ENCODE measurements at regions not wholly inside any gene's neighbourhood (a gene's known extent, or its start where the extent isn't known, plus 50 kb on each side); places are given as distances from the start of the nearest gene placed in this dataset.

DNA sequence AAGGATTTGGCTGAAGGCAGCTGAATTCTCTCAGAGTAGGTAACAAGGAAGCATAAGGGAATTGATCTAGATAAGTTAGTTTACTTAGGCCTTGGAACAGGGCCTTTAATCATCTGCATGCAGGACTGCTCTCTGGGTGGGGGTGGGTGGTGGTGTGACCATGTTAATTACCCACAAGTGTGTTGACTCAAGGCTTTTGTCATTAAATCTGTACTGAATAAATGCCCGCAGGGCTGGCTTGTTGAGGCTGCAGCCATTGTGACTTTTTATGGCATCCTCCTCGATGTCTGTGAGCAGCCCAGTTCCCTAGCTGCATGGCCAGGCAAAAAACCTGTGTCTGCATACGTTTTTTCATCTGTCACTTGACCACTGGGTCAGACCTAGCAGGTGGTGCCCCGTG, 63.5 kb upstream of the ASCC3 start:
- no peak for DNase-seq (ENCODE audit: low read depth)

DNA sequence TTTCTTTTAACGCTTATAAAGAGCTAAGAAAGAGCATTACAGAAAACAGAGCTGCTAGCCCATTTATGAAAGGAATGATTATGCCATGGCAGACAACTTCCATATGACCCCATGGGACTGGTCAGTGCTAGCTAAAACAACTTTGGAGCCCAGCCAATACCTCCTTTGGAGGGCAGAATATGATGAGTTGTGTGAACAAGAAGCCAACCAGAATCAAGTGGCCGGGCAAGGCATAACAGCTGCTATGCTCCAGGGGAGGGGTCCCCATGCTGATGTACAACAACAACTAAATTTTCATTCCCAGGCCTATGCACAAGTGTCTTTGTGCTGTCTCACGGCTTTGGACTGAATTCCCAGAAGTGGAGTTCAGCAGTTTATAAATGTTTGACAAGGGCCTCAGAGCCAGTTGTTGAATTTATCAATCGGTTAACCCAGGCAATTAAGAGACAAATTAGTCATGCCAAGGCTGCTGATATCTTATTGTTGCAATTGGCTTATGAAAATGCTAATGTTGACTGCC, 65.0 kb upstream of the ASCC3 start:
- no peak for DNase-seq (ENCODE audit: low read depth)

DNA sequence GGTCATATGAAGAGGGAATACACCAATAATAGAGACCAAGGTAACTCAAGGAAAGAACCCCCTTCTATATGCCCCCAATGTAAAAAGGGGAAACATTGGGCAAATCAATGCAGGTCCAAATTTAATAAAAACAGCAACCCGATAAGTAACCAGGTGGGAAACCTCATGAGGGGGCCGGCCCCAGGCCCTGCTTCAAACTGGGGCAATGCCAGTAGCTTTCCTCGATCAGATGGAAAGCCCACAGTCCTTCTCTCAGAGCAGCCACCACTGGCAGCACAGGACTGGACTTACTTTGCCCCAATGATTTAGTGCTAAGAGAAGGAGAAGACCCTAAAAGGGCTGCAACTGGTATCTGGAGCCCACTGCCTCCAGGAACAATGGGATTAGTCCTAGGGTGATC, 65.6 kb upstream of the ASCC3 start:
- no peak for DNase-seq (ENCODE audit: low read depth)

DNA sequence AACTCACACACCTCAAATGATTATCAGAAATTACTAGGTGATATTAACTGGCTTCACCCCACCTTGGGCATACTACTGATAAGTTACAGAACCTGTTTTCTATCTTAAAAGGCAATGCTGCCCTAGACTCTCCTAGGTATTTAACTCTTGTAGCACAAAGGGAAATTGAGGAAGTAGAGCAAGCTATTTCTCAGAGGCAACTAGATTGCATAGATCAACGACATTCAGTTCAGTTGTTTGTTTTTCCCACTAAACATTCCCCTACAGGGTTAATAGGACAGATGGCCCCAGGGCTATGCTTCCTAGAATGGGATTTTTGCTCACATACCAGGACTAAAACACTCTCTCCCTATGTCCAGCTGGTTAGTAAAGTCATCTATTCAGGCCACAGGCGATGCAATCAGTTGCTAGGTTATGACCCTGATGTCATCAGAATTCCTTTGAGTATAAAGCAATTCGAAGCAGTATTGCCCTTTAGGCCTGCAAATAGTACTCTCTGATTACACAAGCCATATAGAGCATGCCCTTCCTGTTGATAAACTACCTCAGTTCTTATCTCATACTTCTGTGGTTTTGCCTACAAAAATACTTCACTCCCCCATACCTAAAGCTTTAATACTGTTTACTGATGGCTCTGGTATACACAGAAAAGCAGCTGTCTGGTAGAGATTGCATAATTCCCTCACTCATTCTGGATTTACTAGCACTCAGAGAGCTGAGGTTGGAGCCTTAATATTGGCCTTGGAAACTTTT, 67.4 kb upstream of the ASCC3 start:
- DNase-seq (ENCODE audit: low read depth): peak; percentile 6

DNA sequence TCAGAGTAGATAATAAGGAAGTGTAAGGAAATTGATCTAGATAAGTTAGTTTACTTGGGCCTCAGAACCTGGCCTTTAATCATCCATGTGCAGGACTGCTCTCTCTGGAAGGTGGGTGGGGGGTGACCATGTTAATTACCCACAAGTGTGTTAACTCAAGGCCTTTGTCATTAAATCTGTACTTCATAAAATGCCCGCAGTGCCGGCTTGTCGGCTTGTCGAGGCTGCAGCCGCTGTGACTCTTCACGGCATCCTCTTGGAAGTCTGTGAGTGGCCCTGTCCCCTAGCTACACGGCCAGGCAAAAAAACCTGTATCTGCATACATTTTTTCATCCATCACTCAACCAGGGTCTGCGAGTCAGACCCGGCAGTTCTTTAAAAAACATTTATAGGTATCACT, 70.9 kb upstream of the ASCC3 start:
- DNase-seq (ENCODE audit: low read depth): no peak

DNA sequence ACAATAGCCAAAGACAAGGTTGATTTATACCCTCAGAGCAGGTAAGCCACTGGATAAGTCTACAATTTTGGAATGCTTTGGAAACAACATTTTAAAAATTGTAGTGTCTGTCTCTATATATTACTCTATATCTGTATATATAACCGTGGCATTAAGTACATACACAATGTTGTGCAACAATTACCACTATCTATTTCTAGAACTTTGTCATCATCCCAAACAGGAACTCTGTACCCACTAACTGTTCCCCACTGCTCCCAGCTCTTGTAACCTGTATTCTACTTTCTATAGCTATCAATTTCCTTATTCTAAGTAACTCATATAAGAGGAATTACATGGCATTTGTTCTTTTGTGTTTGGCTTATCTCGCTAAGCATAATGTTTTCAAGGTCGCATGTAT, 78.2 kb upstream of the ASCC3 start:
- no peak for DNase-seq (ENCODE audit: low read depth)

DNA sequence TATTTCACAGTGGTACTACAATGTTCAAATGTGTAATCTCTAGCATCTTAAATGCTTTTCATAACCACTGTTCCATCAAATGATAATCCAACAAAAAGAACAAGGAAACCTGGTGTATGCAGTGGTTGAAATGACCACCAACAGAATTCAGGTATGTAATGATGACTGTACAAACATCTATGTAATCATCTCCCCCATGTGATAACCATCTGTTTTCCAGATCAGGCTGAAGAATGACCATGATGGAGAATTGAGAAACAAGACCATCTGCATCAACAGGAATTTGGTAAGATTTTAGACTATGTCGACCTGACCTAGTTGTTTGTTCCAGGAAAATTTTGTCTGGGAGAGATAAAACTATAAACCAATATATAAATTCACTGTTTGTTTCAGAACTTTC, 81.3 kb upstream of the ASCC3 start:
- no peak for DNase-seq (ENCODE audit: low read depth)

DNA sequence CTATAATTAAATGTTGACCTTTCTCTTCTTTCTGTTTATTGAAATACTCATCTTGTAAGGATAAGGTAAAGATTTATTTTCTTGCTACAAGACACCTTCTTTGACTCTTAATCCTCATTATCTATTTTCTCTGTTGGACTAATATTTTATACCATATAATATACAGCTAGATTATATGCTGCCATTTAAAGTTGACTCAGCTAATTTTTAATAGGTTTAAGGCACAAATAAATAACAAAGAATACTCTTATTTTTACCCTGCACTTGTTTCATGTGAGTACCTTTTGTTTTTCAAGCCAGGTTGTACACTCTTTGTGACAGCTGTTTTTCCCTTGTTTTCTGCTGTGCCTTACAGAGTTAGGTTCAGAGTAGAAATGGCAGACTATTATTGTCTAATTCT, 83.9 kb upstream of the ASCC3 start:
- no peak for DNase-seq (ENCODE audit: low read depth)

DNA sequence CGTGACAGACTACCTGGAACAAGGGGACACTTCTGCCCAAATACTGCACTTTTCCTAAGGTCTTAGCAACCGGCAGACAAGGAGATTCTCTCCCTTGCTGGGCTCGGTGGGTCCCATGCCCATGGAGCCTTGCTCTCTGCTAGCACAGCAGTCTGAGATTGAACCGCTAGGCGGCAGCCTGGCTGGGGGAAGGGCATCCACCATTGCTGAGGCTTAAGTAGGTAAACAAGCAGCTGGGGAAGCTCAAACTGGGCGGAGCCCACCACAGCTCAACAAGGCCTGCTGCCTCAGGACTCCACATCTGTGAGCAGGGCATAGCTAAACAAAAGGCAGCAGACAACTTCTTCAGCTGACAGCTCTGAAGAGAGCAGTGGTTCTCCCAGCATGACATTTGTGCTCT, 87.8 kb upstream of the ASCC3 start:
- no peak for DNase-seq (ENCODE audit: low read depth)

DNA sequence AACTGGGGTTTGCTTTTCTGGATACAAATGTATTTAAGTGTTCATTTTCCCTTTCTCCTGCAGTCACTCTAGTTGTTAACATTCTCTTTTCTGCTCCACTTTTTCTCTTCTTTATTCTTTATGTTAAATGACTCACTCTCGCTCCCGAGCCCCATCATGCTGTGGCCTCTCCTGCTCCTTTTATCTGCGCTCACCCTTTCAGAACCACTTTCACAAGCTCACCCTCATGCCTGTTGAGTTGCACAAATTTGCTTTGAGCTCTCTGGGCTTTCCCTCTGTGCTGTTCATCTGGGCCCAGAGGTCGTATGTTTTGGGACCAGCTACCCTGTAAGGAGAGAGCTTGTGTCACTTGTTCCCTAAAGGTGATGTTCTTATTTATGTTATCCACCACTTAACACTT, 98.1 kb upstream of the ASCC3 start:
- no peak for DNase-seq (ENCODE audit: low read depth)

DNA sequence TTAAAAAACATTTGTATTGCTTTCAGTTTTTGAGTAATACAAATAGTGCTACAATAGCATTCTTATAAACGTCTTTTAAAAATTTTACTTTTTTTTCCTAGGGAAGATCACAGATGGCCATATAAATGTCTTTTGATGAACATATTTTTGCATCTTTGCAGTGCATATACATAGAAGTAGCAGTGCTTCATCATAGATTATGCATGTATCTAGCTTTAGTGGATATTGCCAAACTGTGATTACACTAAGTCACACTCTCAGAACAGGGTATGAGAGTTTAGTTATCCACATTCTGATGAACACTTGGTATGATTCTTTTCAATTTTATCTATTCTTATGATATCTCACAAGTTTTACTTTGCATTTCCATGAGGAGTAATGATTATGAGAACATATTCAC, 99.8 kb upstream of the ASCC3 start:
- DNase-seq (ENCODE audit: low read depth): no peak

DNA sequence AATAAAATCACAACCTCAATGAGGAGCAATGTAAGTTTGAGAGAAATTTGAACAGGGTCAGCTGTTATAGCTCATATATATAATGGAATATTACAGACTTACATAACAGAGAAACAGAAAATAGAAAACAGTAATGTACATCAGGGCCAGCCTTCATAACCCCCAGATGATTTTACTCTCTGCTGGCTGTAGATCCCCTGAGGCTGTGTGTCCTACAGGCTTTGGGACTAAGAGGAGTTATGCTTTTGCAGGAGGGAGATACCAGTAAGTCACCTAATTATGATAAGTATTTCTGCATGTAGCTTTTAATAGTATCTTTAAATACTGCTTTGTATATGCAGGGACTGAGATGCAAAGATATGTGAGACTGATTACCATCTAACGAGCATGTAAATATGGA, 105.8 kb upstream of the ASCC3 start:
- DNase-seq (ENCODE audit: low read depth): no peak

DNA sequence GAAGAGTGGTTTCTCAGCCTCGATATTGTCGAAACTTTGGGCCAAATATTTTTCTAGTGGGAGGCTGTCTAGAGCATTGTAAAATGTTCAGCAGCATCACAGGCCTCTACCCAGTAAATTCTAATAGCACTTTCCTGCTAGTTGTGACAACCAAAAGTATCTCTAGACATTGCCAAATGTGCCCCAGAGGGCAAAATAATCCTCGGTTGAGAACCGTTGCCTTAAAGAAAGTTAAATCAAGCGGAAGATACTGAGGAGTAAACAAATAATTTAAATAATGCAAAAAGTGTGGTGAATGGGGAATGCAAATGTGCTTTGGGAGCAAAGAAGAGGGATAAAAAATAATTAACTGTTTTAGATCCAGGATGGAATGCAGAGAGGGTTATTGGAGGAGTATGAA, 106.4 kb upstream of the ASCC3 start:
- no peak for DNase-seq (ENCODE audit: low read depth)

DNA sequence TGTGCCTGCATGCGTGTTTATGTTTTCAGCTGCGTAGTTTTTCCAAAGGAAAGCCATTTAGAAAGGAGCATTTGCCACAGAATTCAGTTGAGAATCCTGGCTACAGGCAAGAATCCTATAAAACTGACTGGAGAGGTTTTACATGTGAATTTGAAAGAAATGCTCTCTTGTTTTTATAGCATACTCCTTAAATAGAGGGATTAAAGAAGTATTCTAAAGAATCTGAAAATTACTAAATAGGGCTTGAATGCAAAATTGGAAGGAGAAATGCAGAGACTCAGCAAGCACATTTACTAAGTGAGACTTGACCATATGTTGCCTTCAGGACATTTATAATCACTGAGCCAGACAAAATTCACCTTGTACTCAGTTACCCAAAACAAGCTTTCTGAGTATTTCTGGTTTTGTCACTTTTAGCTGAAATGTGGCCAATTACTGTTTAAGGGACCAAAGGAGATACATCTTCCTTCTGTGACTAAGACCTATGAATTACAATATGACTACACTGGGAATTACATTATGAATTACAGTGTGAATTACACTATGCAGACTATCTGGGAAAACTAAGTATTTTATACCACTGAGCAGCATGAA, 107.4 kb upstream of the ASCC3 start:
- no peak for DNase-seq (ENCODE audit: low read depth)

DNA sequence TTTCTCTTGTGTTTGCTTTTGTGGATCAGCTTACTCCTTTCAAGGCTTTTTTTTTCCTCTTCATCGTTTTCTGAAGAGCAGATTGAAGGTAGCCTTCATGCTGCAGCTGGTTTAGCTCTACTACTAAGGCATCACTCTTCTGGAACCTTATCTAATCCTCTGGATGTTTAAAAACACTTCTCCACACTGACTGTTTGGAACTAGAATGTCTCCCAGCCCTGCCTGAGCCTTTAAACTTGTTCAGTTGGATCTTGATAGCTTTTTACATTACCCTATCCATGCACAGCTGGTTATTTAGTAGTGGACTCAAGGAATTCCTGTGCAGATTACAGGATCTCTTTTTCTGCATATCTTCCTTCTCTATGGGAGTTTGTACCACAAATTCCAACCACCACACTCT, 108.9 kb upstream of the ASCC3 start:
- no peak for DNase-seq (ENCODE audit: low read depth)

DNA sequence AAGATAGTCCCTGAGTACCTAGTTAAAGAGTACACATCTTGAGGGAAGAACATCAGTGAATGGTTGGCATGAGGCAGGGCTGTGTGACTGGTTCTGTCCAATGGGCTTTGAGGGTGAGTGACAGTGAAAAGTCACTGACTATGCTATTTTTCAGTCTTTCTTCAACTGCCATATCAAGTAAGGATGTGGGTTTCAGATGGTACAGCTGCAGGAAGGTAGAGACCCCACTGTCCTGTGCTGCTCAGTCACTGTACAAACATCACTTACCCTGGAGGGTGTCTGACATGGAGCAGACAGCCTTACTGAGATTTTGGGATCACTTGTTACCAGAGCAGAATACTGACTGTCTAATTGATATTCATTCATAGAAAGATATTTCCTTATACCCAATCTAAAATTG, 115.3 kb upstream of the ASCC3 start:
- no peak for DNase-seq (ENCODE audit: low read depth)

DNA sequence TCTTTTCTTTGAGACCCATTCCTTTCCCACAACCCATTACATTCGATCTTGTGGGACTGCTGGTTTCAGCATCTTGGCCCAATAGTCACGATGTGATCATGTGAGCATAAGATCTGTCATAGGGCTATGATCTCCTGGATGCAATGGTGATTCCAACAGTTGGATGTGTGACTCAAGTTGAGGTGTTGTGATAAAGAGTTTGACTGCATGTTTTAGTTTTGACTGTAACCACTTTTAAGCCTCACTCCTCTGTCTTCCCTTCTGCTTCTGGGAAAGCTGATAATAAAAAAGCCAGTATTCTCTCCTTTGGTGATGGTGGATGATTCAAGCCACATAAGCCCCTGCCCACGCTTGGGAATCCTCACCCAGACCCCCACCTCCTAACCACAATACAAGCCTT, 117.0 kb upstream of the ASCC3 start:
- peak; percentile 4 for DNase-seq (ENCODE audit: low read depth)

DNA sequence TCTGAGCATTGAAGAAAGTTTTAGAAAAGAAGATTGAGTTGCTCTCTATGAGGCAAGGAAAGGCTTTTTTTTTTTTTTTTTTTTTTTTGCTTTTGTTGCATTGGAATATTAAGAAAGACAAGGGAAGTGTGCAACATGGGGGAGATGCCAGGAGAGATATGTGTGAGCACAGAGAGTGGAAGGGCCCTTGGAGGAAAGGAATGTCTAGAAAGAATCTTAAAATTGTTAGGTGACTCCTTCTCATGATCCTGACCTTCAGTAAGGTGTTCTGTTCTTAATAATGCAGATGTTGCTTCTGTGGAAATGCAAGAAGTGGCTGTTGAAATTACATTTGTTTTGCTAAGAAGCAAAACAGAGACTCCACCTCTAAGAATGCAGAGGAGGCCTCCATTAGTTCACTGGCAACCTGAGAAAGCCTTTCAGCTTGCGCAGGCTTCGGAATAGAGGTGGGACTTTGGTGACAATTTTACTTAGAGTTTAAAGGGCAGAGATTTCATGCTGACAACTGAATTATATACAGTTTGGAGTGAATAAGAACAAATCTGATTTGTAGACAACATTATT, 118.0 kb upstream of the ASCC3 start:
- no peak for DNase-seq (ENCODE audit: low read depth)

DNA sequence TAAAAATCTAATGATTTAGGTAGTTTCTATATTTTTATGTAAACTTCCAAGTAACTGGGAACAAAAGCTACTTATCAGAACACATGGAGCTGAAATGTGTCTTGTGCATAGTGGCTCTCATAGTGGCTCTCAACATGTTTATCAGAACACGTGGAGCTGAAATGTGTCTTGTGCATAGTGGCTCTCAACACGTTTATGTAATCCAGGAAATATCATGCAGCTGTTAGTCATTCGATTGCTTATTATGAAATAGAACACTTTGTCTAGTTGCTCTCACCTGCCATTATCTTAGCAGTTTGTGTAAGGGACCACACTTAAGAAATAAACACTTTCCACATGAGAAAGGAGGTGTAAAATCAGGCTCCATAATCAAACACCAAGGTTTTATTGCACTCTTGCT, 119.2 kb upstream of the ASCC3 start:
- DNase-seq (ENCODE audit: low read depth): no peak

DNA sequence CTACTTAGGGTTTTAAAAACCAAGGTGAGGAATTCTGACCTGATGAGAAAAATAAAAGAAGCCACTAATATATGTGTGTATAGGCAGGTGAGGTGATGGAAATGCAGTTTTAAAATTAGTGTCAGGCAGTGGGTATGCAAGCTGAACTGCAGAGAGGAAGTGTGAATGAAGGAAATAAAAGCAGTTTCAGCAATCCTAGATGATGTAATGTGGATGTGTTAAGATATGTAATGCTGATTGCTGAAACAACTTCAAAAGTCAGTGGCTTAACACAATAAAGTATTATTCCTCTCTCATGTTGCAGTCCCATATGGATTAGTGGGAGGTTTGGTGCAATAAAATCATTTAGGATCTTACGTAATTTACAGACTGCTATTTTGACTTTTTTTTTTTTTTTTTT, 119.9 kb upstream of the ASCC3 start:
- DNase-seq (ENCODE audit: low read depth): no peak

DNA sequence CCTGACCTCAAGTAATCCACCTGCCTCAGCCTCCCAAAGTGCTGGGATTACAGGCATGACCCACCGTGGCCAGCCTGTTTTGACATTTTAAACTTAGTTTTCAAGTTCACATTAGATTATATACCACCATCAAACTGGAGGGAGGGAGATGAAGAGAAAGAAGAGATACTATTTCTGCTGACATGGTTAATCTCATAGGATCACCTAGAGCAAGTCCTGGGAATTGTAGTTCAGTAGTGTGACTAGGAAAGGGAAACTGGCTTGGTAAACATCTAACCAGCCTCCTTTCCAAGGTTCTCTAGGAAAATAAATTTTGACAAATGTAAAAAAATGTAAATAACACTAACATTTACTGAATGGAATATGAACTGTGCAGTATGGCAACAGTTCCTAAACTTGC, 120.5 kb upstream of the ASCC3 start:
- no peak for DNase-seq (ENCODE audit: low read depth)

DNA sequence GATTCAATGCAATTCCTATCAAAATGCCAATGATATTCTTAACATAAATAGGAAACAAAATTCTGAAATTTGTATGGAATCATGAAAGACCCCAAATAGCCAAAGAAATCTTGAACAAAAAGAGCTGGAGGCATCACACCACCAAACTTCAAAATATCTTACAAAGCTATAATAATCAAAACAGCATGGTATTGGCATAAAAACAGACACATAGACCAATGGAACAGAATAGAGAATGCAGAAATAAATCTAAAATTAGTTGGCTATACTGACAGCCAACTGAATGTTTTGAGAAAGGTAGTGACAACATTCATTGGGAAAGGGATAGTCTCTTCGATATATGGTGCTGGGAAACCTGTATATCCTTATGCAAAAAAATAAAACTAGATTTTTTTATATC, 121.9 kb upstream of the ASCC3 start:
- DNase-seq (ENCODE audit: low read depth): no peak

DNA sequence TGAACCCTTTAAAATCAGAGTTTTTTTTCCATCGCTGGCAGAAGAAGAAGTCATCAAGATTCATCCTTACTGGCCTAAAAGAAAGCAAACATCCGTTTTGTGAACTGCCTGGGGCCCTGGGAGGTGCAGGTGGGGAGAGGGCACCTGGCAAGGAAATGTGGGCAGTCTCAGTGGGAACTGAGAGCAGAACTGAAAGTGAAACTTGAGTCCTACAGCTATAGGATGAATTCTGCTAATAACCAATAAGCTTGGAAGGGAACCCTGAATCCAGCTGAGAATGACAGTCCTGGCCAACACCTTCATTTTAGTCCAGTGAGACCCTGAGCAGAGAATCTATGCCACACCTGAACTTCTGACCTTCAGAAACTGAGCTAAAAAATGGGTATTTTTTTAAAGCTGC, 130.1 kb upstream of the ASCC3 start:
- DNase-seq (ENCODE audit: low read depth): no peak

Data from non-pigmented ciliary epithelial cell (primary cell).